ENCODE measurements at regions not wholly inside any gene's neighbourhood (a gene's known extent, or its start where the extent isn't known, plus 50 kb on each side); places are given as distances from the start of the nearest gene placed in this dataset.

DNA sequence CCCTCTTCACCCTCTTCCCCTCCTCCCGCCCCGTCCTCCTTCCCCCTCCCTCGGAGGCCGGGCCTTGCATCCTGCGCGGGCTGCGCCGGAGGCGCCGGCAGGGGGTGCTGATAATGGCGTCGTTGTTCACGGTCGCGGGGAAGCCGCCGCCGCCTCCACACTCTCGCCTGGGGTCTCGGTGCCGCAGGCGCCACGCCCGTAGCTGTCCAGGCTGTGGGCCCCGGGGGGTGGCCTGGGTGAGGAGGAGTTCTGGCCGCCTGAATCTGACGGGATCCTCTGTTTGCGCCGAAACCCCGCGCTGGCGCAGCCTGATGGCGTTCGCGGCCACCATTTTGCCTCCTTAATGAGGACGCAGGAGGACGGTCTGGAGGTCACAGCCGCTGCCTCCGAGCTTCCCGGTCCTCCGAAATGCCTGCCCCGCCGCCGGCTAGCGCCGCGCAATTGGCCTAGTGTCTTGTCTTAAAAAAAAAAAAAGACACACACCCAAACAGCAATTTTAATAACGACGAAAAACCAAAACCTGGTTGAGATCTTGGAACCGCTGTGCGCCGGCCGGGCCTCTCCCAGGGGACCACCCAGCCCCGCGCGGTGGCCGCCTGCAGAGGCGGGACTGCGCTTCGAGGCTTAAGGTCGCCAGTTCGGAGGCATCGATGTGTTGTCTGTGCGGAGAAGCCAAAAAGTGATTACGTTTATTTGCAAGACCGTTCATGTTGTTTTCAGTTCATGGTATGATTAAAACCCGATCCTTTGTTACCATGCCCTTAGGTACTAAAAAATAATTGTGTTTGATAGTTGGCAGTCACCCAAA is 106.6 kb upstream of the HNRNPU start:
- H3K56ac ChIP-seq (ENCODE audit: low read length), result peak overlapping the region; percentile 94
- no peak overlapping the region for H2BK15ac ChIP-seq (replicated peaks; ENCODE audit: low read depth)
- peak; percentile 99 for DNase-seq
- H3K18ac ChIP-seq (ENCODE audit: low read length), result peak overlapping the region; percentile 96
- no peaks in the 10 kb centered on the region for H3K27me3 ChIP-seq (ENCODE audit: insufficient read depth, low read length, poor library complexity)
- peak overlapping the region; percentile 96 for H4K8ac ChIP-seq (ENCODE audit: low read depth, low read length)
- H3K36me3 ChIP-seq (ENCODE audit: control insufficient read depth, insufficient read depth, low read length), result no peaks in the 10 kb centered on the region
- H3K4ac ChIP-seq (ENCODE audit: low read depth, low read length), result peak overlapping the region; percentile 86
- no peaks in the 10 kb centered on the region for H3K79me1 ChIP-seq (ENCODE audit: low read length)
- H3K79me2 ChIP-seq (ENCODE audit: control insufficient read depth, insufficient read depth, low read length), result no peaks in the 10 kb centered on the region
- peak overlapping the region; percentile 69 for H2BK120ac ChIP-seq (ENCODE audit: low read depth, low read length)
- H2BK5ac ChIP-seq (ENCODE audit: low read length), result peak overlapping the region; percentile 91
- WGBS (ENCODE audit: extremely low coverage, insufficient coverage, low lambda C conversion rate), result no CpG with 5 or more reads among the region's 67 CpGs
- no peaks in the 10 kb centered on the region for H3K4me1 ChIP-seq (ENCODE audit: control insufficient read depth, low read depth, low read length)
- no peak overlapping the region for H3K23ac ChIP-seq (ENCODE audit: low read length)
- peak overlapping the region; percentile 100 for H3K27ac ChIP-seq (ENCODE audit: low read depth, low read length)
- peak overlapping the region; percentile 82 for H3K9ac ChIP-seq (ENCODE audit: low read length)
- peak overlapping the region; percentile 95 for H4K5ac ChIP-seq (ENCODE audit: low read length)
- H3K4me3 ChIP-seq (ENCODE audit: low read length), result peak overlapping the region; percentile 74
- peak overlapping the region; percentile 74 for H3K4me2 ChIP-seq (ENCODE audit: low read length)
- no peak overlapping the region for H2AK5ac ChIP-seq (ENCODE audit: low read length)

- Histone ChIP-seq H3K56ac (ENCODE audit: low read length) (peak overlapping the region; percentile 93), H3K9ac (ENCODE audit: low read length) (peak overlapping the region; percentile 95), H2BK120ac (ENCODE audit: low read depth, low read length) (no peak overlapping the region), H3K4me3 (ENCODE audit: low read length) (peak overlapping the region; percentile 29), H2AK5ac (ENCODE audit: low read length) (no peak overlapping the region), H3K27me3 (ENCODE audit: insufficient read depth, low read length, poor library complexity) (no peaks in the 10 kb centered on the region), H3K23ac (ENCODE audit: low read length) (no peak overlapping the region), H3K4ac (ENCODE audit: low read depth, low read length) (peak overlapping the region; percentile 89), H4K5ac (ENCODE audit: low read length) (no peak overlapping the region), H4K8ac (ENCODE audit: low read depth, low read length) (no peak overlapping the region), H3K79me1 (ENCODE audit: low read length) (no peaks in the 10 kb centered on the region), H3K4me2 (ENCODE audit: low read length) (no peak overlapping the region), H3K79me2 (ENCODE audit: control insufficient read depth, insufficient read depth, low read length) (no peaks in the 10 kb centered on the region), H3K36me3 (ENCODE audit: control insufficient read depth, insufficient read depth, low read length) (no peaks in the 10 kb centered on the region), H3K18ac (ENCODE audit: low read length) (peak overlapping the region; percentile 81), H3K4me1 (ENCODE audit: control insufficient read depth, low read depth, low read length) (no peaks in the 10 kb centered on the region), H2BK15ac (replicated peaks; ENCODE audit: low read depth) (no peak overlapping the region), H2BK5ac (ENCODE audit: low read length) (peak overlapping the region; percentile 51), H3K27ac (ENCODE audit: low read depth, low read length) (peak overlapping the region; percentile 99)
- no CpG with 5 or more reads among the region's 55 CpGs for WGBS (ENCODE audit: extremely low coverage, insufficient coverage, low lambda C conversion rate)
- DNase-seq, result peak; percentile 95
Measured at GRCh38 chr1:244970236-244970743, 105.9 kb upstream of the HNRNPU start.

DNA sequence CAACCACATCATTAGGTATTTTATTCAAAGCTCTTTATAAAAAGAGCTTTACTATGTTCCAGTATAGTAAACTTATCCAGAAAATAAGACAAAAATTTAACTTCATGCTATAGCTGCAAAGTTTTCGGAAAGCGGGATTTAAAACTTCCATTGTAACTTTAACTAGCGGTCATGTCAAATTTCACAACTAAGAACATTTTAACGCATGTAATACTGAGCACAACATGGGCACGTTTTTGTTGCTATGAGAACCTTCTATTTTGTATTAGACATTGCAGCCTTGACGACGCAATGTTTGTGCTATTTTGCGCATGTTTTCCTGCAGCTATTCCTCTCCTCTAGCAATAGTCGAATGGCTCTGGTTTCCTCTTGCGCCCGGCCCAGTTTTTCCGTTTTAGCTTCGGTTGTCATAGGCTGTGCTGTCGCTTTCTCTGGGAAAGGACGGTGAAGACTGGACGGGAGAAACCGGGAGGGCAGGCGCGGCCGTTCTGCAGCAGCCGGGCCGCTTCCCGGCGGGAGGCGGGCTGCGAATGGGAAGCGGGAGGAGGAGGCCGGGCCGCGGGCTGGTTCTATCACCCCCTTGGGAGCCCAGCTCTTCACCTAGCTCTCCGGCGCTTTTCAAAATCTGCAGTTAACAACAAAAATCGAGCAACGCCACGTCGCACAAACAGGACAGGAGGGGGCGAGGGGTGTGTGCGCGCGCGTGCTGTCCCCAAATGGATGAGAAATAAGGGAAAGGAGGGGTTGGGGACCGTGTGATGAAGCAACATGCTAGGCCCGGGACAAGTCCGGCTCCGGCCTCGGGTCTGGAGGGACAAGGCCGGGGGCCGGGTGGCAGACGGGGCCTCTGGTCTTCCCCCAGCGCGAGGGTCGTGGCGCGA is 105.3 kb upstream of the HNRNPU start:
- no peak overlapping the region for H2BK15ac ChIP-seq (replicated peaks; ENCODE audit: low read depth)
- peak overlapping the region; percentile 26 for H4K5ac ChIP-seq (ENCODE audit: low read length)
- peak overlapping the region; percentile 95 for H3K9ac ChIP-seq (ENCODE audit: low read length)
- H3K79me2 ChIP-seq (ENCODE audit: control insufficient read depth, insufficient read depth, low read length), result no peaks in the 10 kb centered on the region
- peak overlapping the region; percentile 16 for H2BK120ac ChIP-seq (ENCODE audit: low read depth, low read length)
- peak overlapping the region; percentile 83 for H2BK5ac ChIP-seq (ENCODE audit: low read length)
- no peak overlapping the region for H2AK5ac ChIP-seq (ENCODE audit: low read length)
- peak overlapping the region; percentile 93 for H3K56ac ChIP-seq (ENCODE audit: low read length)
- DNase-seq, result peak; percentile 94
- H3K4me2 ChIP-seq (ENCODE audit: low read length), result peak overlapping the region; percentile 72
- no peaks in the 10 kb centered on the region for H3K4me1 ChIP-seq (ENCODE audit: control insufficient read depth, low read depth, low read length)
- no peak overlapping the region for H4K8ac ChIP-seq (ENCODE audit: low read depth, low read length)
- H3K27me3 ChIP-seq (ENCODE audit: insufficient read depth, low read length, poor library complexity), result no peaks in the 10 kb centered on the region
- no peaks in the 10 kb centered on the region for H3K36me3 ChIP-seq (ENCODE audit: control insufficient read depth, insufficient read depth, low read length)
- H3K27ac ChIP-seq (ENCODE audit: low read depth, low read length), result peak overlapping the region; percentile 99
- peak overlapping the region; percentile 56 for H3K23ac ChIP-seq (ENCODE audit: low read length)
- WGBS (ENCODE audit: extremely low coverage, insufficient coverage, low lambda C conversion rate), result no CpG with 5 or more reads among the region's 54 CpGs
- H3K79me1 ChIP-seq (ENCODE audit: low read length), result no peaks in the 10 kb centered on the region
- peak overlapping the region; percentile 89 for H3K4ac ChIP-seq (ENCODE audit: low read depth, low read length)
- peak overlapping the region; percentile 81 for H3K18ac ChIP-seq (ENCODE audit: low read length)
- peak overlapping the region; percentile 53 for H3K4me3 ChIP-seq (ENCODE audit: low read length)

DNA sequence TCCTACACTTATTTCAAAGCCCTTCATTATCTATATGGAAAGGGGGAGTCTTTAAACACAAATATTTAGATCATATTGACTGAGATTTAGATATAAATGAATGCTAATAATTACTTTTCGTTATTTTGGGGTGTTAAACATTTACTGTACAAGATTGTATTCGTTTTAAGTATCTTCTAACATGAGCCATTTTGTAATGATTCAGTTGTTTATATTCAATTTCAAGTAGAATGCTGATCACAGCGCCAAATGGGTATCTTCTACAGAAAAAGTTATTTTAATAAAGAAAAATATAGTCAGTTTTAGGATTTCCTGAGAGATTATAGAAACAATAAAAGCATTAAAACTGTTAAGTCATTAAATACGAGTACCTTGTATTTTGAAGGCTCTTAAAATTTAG is 104.5 kb upstream of the HNRNPU start:
- Histone ChIP-seq H2AK5ac (ENCODE audit: low read length) (no peak overlapping the region), H3K4me3 (ENCODE audit: low read length) (no peak overlapping the region), H3K56ac (ENCODE audit: low read length) (no peak overlapping the region), H3K36me3 (ENCODE audit: control insufficient read depth, insufficient read depth, low read length) (no peaks in the 10 kb centered on the region), H2BK5ac (ENCODE audit: low read length) (no peak overlapping the region), H3K23ac (ENCODE audit: low read length) (no peak overlapping the region), H3K4me1 (ENCODE audit: control insufficient read depth, low read depth, low read length) (no peaks in the 10 kb centered on the region), H2BK120ac (ENCODE audit: low read depth, low read length) (no peak overlapping the region), H4K8ac (ENCODE audit: low read depth, low read length) (no peak overlapping the region), H3K9ac (ENCODE audit: low read length) (no peak overlapping the region), H3K4me2 (ENCODE audit: low read length) (no peak overlapping the region), H3K18ac (ENCODE audit: low read length) (no peak overlapping the region), H2BK15ac (replicated peaks; ENCODE audit: low read depth) (no peak overlapping the region), H4K5ac (ENCODE audit: low read length) (no peak overlapping the region), H3K27me3 (ENCODE audit: insufficient read depth, low read length, poor library complexity) (no peaks in the 10 kb centered on the region), H3K79me1 (ENCODE audit: low read length) (no peaks in the 10 kb centered on the region), H3K27ac (ENCODE audit: low read depth, low read length) (no peak overlapping the region), H3K79me2 (ENCODE audit: control insufficient read depth, insufficient read depth, low read length) (no peaks in the 10 kb centered on the region), H3K4ac (ENCODE audit: low read depth, low read length) (no peak overlapping the region)
- no CpG with 5 or more reads among the region's 4 CpGs for WGBS (ENCODE audit: extremely low coverage, insufficient coverage, low lambda C conversion rate)
- DNase-seq, result no peak

DNA sequence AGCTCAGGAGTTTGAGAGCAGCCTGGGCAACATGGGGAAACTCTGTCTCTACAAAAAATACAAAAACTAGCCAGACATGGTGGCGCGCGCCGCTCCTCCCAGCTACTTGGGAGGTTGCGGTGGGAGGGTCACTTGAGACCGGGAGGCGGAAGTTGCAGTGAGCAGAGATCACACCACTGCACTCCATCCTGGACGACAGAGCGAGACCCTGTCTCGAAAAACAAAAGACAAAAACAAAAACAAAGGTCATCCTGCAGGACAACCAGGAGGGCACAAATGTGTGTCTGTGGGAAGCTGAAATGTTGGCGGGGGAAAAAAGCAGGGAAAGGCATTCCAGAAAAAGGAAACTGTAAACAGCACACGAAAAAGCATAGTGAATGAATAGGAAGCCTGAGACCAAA is 104.1 kb upstream of the HNRNPU start:
- Histone ChIP-seq H3K23ac (ENCODE audit: low read length) (no peak overlapping the region), H3K4me2 (ENCODE audit: low read length) (no peak overlapping the region), H2BK15ac (replicated peaks; ENCODE audit: low read depth) (no peak overlapping the region), H3K4me1 (ENCODE audit: control insufficient read depth, low read depth, low read length) (no peaks in the 10 kb centered on the region), H3K27ac (ENCODE audit: low read depth, low read length) (no peak overlapping the region), H3K79me1 (ENCODE audit: low read length) (no peaks in the 10 kb centered on the region), H2AK5ac (ENCODE audit: low read length) (no peak overlapping the region), H4K8ac (ENCODE audit: low read depth, low read length) (no peak overlapping the region), H3K56ac (ENCODE audit: low read length) (peak overlapping the region; percentile 34), H3K36me3 (ENCODE audit: control insufficient read depth, insufficient read depth, low read length) (no peaks in the 10 kb centered on the region), H2BK120ac (ENCODE audit: low read depth, low read length) (no peak overlapping the region), H3K9ac (ENCODE audit: low read length) (peak overlapping the region; percentile 4), H3K4ac (ENCODE audit: low read depth, low read length) (no peak overlapping the region), H4K5ac (ENCODE audit: low read length) (no peak overlapping the region), H3K4me3 (ENCODE audit: low read length) (no peak overlapping the region), H3K79me2 (ENCODE audit: control insufficient read depth, insufficient read depth, low read length) (no peaks in the 10 kb centered on the region), H2BK5ac (ENCODE audit: low read length) (no peak overlapping the region), H3K27me3 (ENCODE audit: insufficient read depth, low read length, poor library complexity) (no peaks in the 10 kb centered on the region), H3K18ac (ENCODE audit: low read length) (peak overlapping the region; percentile 45)
- WGBS (ENCODE audit: extremely low coverage, insufficient coverage, low lambda C conversion rate), result no CpG with 5 or more reads among the region's 12 CpGs
- peak; percentile 49 for DNase-seq

All from mesendoderm (in vitro differentiated cells).